NCI-H1417 treated with DMSO at 0.1 percent for 48 hours (cell line): ENCODE measurements at regions not wholly inside any gene's neighbourhood (a gene's known extent, or its start where the extent isn't known, plus 50 kb on each side); places are given as distances from the start of the nearest gene placed in this dataset.
"Not testable (repeated sequence)": the region's sequence is repeated elsewhere in the genome, so short reads cannot be mapped to it uniquely, and the experiment has no call there.

ENCODE experiments used
- DNase-seq: peaks from one replicate; lab custom pipeline; 2025; lab: John Stamatoyannopoulos, UW

- no peak for DNase-seq
These were observed 233.2 kb downstream of the PHLDA1 start for GRCh38 chr12:75798136-75798926.

GRCh38 chr12:75795125-75795524 lies 236.5 kb downstream of the PHLDA1 start:
- no peak for DNase-seq

- no peak for DNase-seq
These were observed 238.9 kb downstream of the PHLDA1 start for GRCh38 chr12:75792687-75793086.

- no peak for DNase-seq
These were observed 241.4 kb downstream of the PHLDA1 start for GRCh38 chr12:75790219-75790618.

GRCh38 chr12:75787146-75787545 lies 244.4 kb downstream of the PHLDA1 start:
- not testable (repeated sequence) for DNase-seq

GRCh38 chr12:75786070-75786469 lies 245.5 kb downstream of the PHLDA1 start:
- no peak for DNase-seq

- DNase-seq: no peak
These were observed 247.0 kb downstream of the PHLDA1 start for GRCh38 chr12:75784591-75784990.

- no peak for DNase-seq
These were observed 248.3 kb downstream of the PHLDA1 start for GRCh38 chr12:75783093-75783877.

GRCh38 chr12:75782069-75782581 lies 249.5 kb downstream of the PHLDA1 start:
- DNase-seq: no peak

GRCh38 chr12:75781532-75782046 lies 250.0 kb downstream of the PHLDA1 start:
- DNase-seq: no peak

- no peak for DNase-seq
These were observed 251.6 kb downstream of the PHLDA1 start for GRCh38 chr12:75779891-75780496.

GRCh38 chr12:75774261-75775052 lies 257.1 kb downstream of the PHLDA1 start:
- DNase-seq: no peak

GRCh38 chr12:75773377-75773776 lies 258.2 kb downstream of the PHLDA1 start:
- no peak for DNase-seq

- no peak for DNase-seq
These were observed 259.6 kb upstream of the KRR1 start for GRCh38 chr12:75771023-75771422.

GRCh38 chr12:75767957-75768356 lies 256.5 kb upstream of the KRR1 start:
- DNase-seq: no peak

- no peak for DNase-seq
These were observed 255.1 kb upstream of the KRR1 start for GRCh38 chr12:75766263-75767160.

GRCh38 chr12:75765170-75766059 lies 254.0 kb upstream of the KRR1 start:
- DNase-seq: no peak

- DNase-seq: no peak
These were observed 252.9 kb upstream of the KRR1 start for GRCh38 chr12:75764091-75764841.
